Calu3 (cell line): ENCODE measurements at regions not wholly inside any gene's neighbourhood (a gene's known extent, or its start where the extent isn't known, plus 50 kb on each side); places are given as distances from the start of the nearest gene placed in this dataset.

ENCODE experiments used
- BruUV-seq: library from RNA; stranded (reverse); fragments of 400-500 nt; replicated peaks from 2 replicates; lab custom pipeline; 2021; lab: Mats Ljungman, UMichigan
- CTCF ChIA-PET: fragments of 300-600 bp; sonication (Branson Sonifier 250); formaldehyde crosslinking; loops from one replicate; lab custom pipeline; 2022; ENCODE audit warnings: antibody characterized with exemption; lab: Charles Lee
- DNase-seq: peaks from one replicate; pipeline ENCODE4 v3.0.0; 2022
- H3K27ac Mint-ChIP-seq: one replicate; pipeline ENCODE4 v1.8.0; 2022; ENCODE audit warnings: mixed read lengths; ENCODE audit not compliant: unreplicated experiment
- H3K27me3 Mint-ChIP-seq: one replicate; pipeline ENCODE4 v1.8.0; 2022; ENCODE audit warnings: mixed read lengths; ENCODE audit not compliant: unreplicated experiment
- H3K36me3 Mint-ChIP-seq: one replicate; pipeline ENCODE4 v1.8.0; 2022; ENCODE audit warnings: mild to moderate bottlenecking, moderate library complexity, mixed read lengths; ENCODE audit not compliant: insufficient read depth, unreplicated experiment
- H3K4me1 Mint-ChIP-seq: one replicate; pipeline ENCODE4 v1.8.0; 2022; ENCODE audit warnings: mild to moderate bottlenecking, low read depth, mixed read lengths; ENCODE audit not compliant: unreplicated experiment
- H3K4me3 Mint-ChIP-seq: one replicate; pipeline ENCODE4 v1.8.0; 2022; ENCODE audit warnings: mild to moderate bottlenecking, low read depth, moderate library complexity, mixed read lengths; ENCODE audit not compliant: unreplicated experiment
- H3K9me3 Mint-ChIP-seq: one replicate; pipeline ENCODE4 v1.8.0; 2022; ENCODE audit warnings: low read depth, mixed read lengths; ENCODE audit not compliant: unreplicated experiment
- intact Hi-C: fragments of 100-400 bp; cut with micrococcal nuclease; formaldehyde crosslinking; loops from one replicate; pipeline ENCODE4 v1.10.0; 2022; ENCODE audit not compliant: unreplicated experiment
- TF ChIP-seq, protein P1 (sequence below): fragments of 200-600 bp; IDR thresholded peaks from one replicate; pipeline ENCODE4 v1.8.0; 2022; ENCODE audit warnings: antibody characterized with exemption; ENCODE audit not compliant: unreplicated experiment

DNA sequence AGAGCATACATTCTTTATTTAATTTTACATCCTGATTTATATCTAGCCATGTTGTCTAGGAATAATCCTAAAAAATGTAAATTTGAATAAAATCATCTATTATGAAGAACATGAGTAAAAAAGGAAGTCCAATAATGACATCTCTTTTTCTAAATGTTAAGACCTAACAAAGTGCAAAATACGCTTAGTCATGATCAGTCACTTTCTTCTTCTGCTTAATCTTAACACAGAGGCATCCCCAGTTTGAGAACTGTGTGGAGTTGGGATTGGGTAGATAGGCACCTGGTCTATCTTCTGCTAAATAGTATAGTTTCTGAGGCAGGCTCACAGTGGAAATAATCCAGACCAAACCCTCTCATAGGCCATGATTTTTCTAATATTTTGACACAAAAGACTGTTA is 311.7 kb upstream of the LRRC7 start:
- no peak overlapping the region for H3K27ac Mint-ChIP-seq
- H3K9me3 Mint-ChIP-seq = no peaks in the 10 kb centered on the region
- no peak overlapping the region for H3K4me3 Mint-ChIP-seq
- no peaks in the 10 kb centered on the region for H3K36me3 Mint-ChIP-seq
- H3K4me1 Mint-ChIP-seq = no peaks in the 10 kb centered on the region
- no peaks in the 10 kb centered on the region for H3K27me3 Mint-ChIP-seq
- TF ChIP-seq, protein P1, sequence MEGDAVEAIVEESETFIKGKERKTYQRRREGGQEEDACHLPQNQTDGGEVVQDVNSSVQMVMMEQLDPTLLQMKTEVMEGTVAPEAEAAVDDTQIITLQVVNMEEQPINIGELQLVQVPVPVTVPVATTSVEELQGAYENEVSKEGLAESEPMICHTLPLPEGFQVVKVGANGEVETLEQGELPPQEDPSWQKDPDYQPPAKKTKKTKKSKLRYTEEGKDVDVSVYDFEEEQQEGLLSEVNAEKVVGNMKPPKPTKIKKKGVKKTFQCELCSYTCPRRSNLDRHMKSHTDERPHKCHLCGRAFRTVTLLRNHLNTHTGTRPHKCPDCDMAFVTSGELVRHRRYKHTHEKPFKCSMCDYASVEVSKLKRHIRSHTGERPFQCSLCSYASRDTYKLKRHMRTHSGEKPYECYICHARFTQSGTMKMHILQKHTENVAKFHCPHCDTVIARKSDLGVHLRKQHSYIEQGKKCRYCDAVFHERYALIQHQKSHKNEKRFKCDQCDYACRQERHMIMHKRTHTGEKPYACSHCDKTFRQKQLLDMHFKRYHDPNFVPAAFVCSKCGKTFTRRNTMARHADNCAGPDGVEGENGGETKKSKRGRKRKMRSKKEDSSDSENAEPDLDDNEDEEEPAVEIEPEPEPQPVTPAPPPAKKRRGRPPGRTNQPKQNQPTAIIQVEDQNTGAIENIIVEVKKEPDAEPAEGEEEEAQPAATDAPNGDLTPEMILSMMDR = no peak
- BruUV-seq = no TSS peak
- no peak for DNase-seq
- intact Hi-C loops = no loop called here
- CTCF ChIA-PET = no interaction called here

DNA sequence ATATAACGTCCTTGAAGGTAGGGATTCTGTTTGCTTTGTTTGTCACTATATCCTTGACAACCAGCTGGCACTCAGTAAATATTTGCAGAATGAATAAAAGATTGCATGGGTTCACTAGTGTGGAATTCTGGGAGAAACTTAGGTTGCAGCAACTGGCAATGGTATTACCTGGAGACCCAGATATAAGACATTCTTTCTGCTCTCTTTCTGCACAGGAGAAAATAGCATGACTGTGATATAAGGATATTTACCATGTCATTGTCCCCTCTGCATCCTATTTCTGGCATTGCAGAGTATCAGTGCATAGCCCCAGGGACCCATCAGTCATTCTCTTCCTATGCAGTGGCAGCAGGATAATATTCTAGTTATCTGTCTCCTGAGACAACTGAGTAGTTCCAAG is 308.9 kb upstream of the LRRC7 start:
- CTCF ChIA-PET = no interaction called here
- intact Hi-C loops = no loop called here
- H3K36me3 Mint-ChIP-seq = no peaks in the 10 kb centered on the region
- H3K4me1 Mint-ChIP-seq = no peaks in the 10 kb centered on the region
- no peak overlapping the region for H3K4me3 Mint-ChIP-seq
- TF ChIP-seq, protein P1 = no peak
- H3K27me3 Mint-ChIP-seq = no peaks in the 10 kb centered on the region
- no peak for DNase-seq
- H3K9me3 Mint-ChIP-seq = no peaks in the 10 kb centered on the region
- no peak overlapping the region for H3K27ac Mint-ChIP-seq
- BruUV-seq = no TSS peak

DNA sequence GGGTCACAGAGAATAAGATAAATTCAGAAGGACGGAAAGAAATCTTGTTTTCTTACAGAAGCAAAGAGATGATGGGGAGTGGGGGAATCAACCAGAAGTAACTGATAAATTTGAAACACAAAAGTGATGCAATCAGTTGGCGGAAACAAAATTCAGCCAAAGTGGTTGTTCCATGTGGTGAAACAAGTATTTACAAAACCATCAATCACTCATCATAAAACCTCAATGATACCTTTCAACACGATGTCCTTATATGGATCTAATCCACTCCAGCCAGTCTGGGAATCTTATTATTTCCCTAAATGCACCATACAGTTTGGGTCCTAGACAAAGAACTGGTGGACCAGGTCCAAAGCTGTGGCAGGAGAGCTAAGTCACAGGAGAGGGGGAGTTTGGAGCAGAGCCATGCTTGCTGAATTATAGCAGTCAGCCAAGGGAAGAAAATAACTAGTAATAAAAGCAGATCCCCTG is 303.8 kb upstream of the LRRC7 start:
- H3K27me3 Mint-ChIP-seq = no peaks in the 10 kb centered on the region

DNA sequence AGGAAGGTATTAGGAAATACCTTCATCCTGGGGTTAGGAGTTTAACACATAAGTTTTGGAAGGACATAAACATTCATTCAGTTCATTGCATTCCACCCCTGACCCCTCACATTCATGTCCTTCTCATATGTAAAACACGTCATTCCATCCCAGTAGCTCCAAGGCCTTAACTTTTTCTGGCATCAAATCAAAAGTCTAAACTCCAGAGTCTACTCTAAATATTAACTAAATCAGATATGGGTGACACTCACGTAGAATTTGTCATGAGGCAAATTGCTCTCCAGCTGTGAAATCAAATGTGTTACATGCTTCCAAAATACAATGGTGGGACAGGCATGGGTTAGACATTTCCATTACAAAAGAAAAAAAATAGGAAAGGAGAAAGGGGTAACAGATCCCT is 298.2 kb upstream of the LRRC7 start:
- Mint-ChIP-seq H3K36me3 (no peaks in the 10 kb centered on the region), H3K9me3 (peaks cover 3% of the 10 kb centered on the region), H3K4me1 (peaks cover 22% of the 10 kb centered on the region), H3K27me3 (no peaks in the 10 kb centered on the region), H3K27ac (peak overlapping the region; percentile 35), H3K4me3 (no peak overlapping the region)
- CTCF ChIA-PET = no interaction called here
- TF ChIP-seq, protein P1 = no peak
- peak; percentile 5 for DNase-seq
- intact Hi-C loops = no loop called here
- no TSS peak for BruUV-seq

More for the DNA sequence above, 303.8 kb upstream of the LRRC7 start:
- H3K4me1 Mint-ChIP-seq = peaks cover 12% of the 10 kb centered on the region
- no peak overlapping the region for H3K4me3 Mint-ChIP-seq
- H3K36me3 Mint-ChIP-seq = no peaks in the 10 kb centered on the region
- BruUV-seq = no TSS peak
- intact Hi-C loops = no loop called here
- TF ChIP-seq, protein P1 = no peak
- CTCF ChIA-PET = no interaction called here
- H3K27ac Mint-ChIP-seq = no peak overlapping the region
- H3K9me3 Mint-ChIP-seq = no peaks in the 10 kb centered on the region
- DNase-seq = no peak
